Pancreas (tissue), 10 donors: ENCODE measurements at regions not wholly inside any gene's neighbourhood (a gene's known extent, or its start where the extent isn't known, plus 50 kb on each side); places are given as distances from the start of the nearest gene placed in this dataset.

Experiments used
- ATAC-seq, 4 donors: fragments of 200-7000 bp; cut with Tn5 transposase; one replicate each; pipeline versions ENCODE4 v1.8.0 to v1.9.1; 2020; ENCODE audit warnings: mild to moderate bottlenecking in 4 of 4, moderate library complexity in 4 of 4
- DNase-seq, 6 donors: peaks; one replicate each; pipeline ENCODE4 v3.0.0-alpha.2; 2020
- FAIRE-seq: peaks from 2 replicates; lab custom pipeline; 2012; peaks lifted over from hg19 to GRCh38; lab: Jason Lieb, UNC
- H3K27ac ChIP-seq, 4 donors: fragments of 200-600 bp; sonication (generic); 1 replicate in 3 of 4; 2 replicates in 1 of 4; pipeline versions ENCODE4 v1.5.0 to v1.8.0; 2020
- H3K27me3 ChIP-seq, 4 donors: fragments of 200-600 bp; one replicate each; pipeline ENCODE4 v1.8.0; 2021
- H3K36me3 ChIP-seq, 3 donors: fragments of 200-600 bp; sonication (generic) in 1 of 3; one replicate each; pipeline versions ENCODE4 v1.5.0 to v1.8.0; 2020 to 2021
- H3K4me1 ChIP-seq, 3 donors: fragments of 200-600 bp; one replicate each; pipeline ENCODE4 v1.8.0; 2021
- H3K4me3 ChIP-seq, 4 donors: fragments of 200-600 bp; sonication (generic) in 2 of 4; one replicate each; pipeline versions ENCODE4 v1.5.0 to v1.8.0; 2020 to 2021
- H3K9me3 ChIP-seq, 4 donors: fragments of 200-600 bp; one replicate each; pipeline ENCODE4 v1.8.0; 2021
- WGBS, 2 donors: extraction: QIAGEN DNeasy Blood & Tissue Kit; methylation state at CpG; one replicate each; pipeline ENCODE4 v1.1.7; 2013; 5-methylcytosine and 5-hydroxymethylcytosine counted together
- intact Hi-C, 3 donors: fragments of 100-400 bp; cut with DNase I; formaldehyde crosslinking; loops; one replicate each; pipeline versions ENCODE4 v1.11.1 to v1.14.2; 2022
- TF ChIP-seq, protein P1 (sequence below), 4 donors: fragments of 200-600 bp; sonication (generic) in 3 of 4; IDR thresholded peaks; one replicate each; pipeline versions ENCODE4 v1.5.0 to v1.8.0; 2021; ENCODE audit warnings: antibody characterized with exemption in 4 of 4
- donor health status: healthy with polysubstance abuse.
- donor health status: DM: no; HTN: no; CAD: no; lungs with moderate emphysema.
- donor health status: DM: no; HTN: no; CAD: no.
- donor health status: control.
- donor health status: control.
- donor health status: Bipolar disorder and iron deficiency.
- donor health status: DM: yes; HTN: yes; CAD: no.
- donor health status: DM: no; HTN: no; CAD: no.
- donor health status: DM: no; HTN: no; CAD: no.
- donor health status: DM: yes; HTN: yes; CAD: no.

DNA sequence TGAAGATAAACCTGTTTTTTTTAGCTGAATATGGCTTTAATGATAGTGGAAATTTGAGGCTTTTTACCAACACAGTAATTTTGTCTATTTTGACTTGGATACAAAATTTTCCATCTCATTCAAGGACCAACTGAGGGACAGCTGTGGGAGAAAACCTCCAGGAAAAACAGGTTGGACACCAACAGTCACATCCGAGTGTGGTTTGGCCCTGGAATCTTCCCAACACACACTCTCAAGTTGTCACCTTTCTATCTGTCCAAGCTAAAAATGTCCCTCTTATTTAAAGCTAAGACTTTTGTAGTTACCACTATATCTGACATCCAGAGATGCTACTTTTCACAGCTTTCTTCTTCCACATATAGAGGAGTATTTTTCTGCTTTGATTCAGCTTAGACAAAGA, 404.9 kb downstream of the PCDH7 start:
- TF ChIP-seq, protein P1, sequence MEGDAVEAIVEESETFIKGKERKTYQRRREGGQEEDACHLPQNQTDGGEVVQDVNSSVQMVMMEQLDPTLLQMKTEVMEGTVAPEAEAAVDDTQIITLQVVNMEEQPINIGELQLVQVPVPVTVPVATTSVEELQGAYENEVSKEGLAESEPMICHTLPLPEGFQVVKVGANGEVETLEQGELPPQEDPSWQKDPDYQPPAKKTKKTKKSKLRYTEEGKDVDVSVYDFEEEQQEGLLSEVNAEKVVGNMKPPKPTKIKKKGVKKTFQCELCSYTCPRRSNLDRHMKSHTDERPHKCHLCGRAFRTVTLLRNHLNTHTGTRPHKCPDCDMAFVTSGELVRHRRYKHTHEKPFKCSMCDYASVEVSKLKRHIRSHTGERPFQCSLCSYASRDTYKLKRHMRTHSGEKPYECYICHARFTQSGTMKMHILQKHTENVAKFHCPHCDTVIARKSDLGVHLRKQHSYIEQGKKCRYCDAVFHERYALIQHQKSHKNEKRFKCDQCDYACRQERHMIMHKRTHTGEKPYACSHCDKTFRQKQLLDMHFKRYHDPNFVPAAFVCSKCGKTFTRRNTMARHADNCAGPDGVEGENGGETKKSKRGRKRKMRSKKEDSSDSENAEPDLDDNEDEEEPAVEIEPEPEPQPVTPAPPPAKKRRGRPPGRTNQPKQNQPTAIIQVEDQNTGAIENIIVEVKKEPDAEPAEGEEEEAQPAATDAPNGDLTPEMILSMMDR (IDR thresholded peaks at IDR 0.05): no peak

DNA sequence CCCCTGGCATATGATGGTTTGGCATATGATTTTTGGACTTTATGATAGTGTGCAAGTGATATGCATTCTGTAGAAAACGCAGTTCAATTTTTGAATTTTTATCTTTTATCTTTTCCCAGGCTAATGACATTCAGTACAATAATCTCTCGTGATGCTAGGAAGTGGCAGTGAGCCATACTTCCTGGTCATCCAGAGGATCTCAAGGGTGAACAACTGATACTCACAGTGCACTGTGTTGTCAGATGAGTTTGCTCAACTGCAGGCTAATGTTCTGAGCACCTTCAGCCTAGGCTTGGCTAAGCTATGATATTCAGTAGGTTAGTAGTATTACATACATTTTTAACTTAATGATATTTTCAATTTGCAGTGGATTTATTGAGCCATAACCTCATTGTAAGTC, 405.3 kb downstream of the PCDH7 start:
- Histone ChIP-seq H3K9me3 (no peaks in the 10 kb centered on the region), H3K4me3 (no peak overlapping the region), H3K27ac (no peak overlapping the region), H3K4me1 (no peaks in the 10 kb centered on the region), H3K27me3 (no peaks in the 10 kb centered on the region), H3K36me3 (no peaks in the 10 kb centered on the region)
- FAIRE-seq: no peak
- TF ChIP-seq, protein P1 (IDR thresholded peaks at IDR 0.05): no peak
- no peak for ATAC-seq
- intact Hi-C loops: no loop called here
- 43 to 51% methylated on average over 2 of the region's 2 CpGs for WGBS, 2 donors
- DNase-seq: no peak

More for the DNA sequence above, 404.9 kb downstream of the PCDH7 start:
- H3K4me3 ChIP-seq: no peak overlapping the region
- H3K36me3 ChIP-seq: no peaks in the 10 kb centered on the region
- 50 to 63% methylated on average over 1 of the region's 1 CpG for WGBS, 2 donors
- FAIRE-seq: no peak
- no peaks in the 10 kb centered on the region for H3K4me1 ChIP-seq
- intact Hi-C loops: no loop called here
- H3K27me3 ChIP-seq: no peaks in the 10 kb centered on the region
- no peak overlapping the region for H3K27ac ChIP-seq
- H3K9me3 ChIP-seq: no peaks in the 10 kb centered on the region
- ATAC-seq: no peak
- DNase-seq: no peak

DNA sequence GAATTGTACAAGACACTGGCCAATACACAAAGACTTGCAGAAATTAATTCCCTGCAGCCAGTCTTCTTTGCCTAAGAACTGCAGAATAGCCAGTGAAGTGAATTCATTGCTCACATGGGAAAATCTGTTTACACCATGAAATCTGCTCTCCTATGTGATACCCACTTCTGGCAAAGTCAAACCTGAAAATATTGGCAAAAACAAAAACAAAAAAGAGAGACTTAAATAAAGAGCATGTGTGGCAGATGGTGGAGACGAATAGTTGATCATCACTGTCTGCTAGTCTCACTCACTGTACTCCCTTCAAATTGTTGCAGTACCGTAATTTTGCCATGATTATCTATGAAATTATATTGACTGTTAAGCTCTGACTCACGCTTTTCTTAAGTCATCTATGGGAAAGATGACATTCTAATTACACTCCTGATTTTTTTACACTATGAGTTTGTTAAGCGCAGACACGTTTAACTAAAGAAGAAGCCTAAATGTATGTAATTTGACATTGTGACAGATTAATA, 406.8 kb downstream of the PCDH7 start:
- intact Hi-C loops: no loop called here
- 64 to 75% methylated on average over 5 of the region's 5 CpGs for WGBS, 2 donors
- no peaks in the 10 kb centered on the region for H3K36me3 ChIP-seq
- ATAC-seq (no peak), FAIRE-seq (no peak), DNase-seq (no peak)
- no peaks in the 10 kb centered on the region for H3K27me3 ChIP-seq
- H3K4me3 ChIP-seq: no peak overlapping the region
- no peaks in the 10 kb centered on the region for H3K9me3 ChIP-seq
- H3K27ac ChIP-seq: no peak overlapping the region
- TF ChIP-seq, protein P1 (IDR thresholded peaks at IDR 0.05): no peak
- no peaks in the 10 kb centered on the region for H3K4me1 ChIP-seq

DNA sequence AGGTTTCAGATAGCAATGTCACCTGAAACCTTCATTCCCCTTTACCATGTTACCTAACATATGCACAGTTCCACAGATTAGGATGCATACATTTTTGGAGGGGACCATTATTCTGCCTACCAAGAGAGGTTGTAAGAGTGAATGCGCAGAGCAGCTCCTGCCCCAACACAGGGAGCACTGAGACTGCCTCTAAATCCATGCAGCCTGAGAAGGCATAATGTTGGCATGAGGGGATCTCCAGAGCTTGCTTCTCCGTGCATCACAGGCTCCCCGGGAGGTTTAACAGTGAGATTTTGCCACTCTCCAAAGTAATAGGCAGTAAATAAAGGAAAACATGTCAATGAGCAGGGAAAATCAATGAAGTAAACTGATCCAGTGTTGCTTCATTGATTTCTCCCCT, 410.8 kb downstream of the PCDH7 start:
- intact Hi-C loops: no loop called here
- ATAC-seq (no peak), FAIRE-seq (no peak), DNase-seq (no peak)
- TF ChIP-seq, protein P1 (IDR thresholded peaks at IDR 0.05): no peak
- H3K4me3 ChIP-seq: no peak overlapping the region
- H3K36me3 ChIP-seq: no peaks in the 10 kb centered on the region
- no peaks in the 10 kb centered on the region for H3K4me1 ChIP-seq
- 43 to 54% methylated on average over 3 of the region's 3 CpGs for WGBS, 2 donors
- H3K27me3 ChIP-seq: no peaks in the 10 kb centered on the region
- no peaks in the 10 kb centered on the region for H3K9me3 ChIP-seq
- H3K27ac ChIP-seq: no peak overlapping the region

DNA sequence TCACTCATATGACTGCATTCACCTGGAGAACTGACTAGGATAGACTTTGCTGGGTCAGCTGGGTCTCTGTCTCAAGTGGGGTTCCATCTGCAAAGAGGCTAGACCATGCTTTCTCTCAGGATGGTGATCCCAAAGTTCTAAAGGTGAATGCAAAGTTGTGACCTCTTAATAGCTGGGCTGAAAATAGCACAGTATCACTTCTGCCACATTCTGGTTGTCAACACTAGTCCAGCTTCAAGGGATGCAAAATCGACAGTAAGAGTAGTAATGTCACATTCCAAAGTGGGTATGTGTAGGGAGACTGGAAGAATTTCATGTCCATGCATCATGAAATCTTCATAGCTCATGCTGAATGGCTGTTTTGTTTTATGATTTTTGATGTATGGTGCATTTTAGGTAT, 414.6 kb downstream of the PCDH7 start:
- Histone ChIP-seq H3K4me3 (no peak overlapping the region), H3K4me1 (no peaks in the 10 kb centered on the region), H3K36me3 (no peaks in the 10 kb centered on the region), H3K27me3 (peaks cover 0 to 3% (median 0%) of the 10 kb centered on the region in 4 donors), H3K27ac (no peak overlapping the region), H3K9me3 (no peaks in the 10 kb centered on the region)
- DNase-seq (no peak), FAIRE-seq (no peak), ATAC-seq (no peak)
- WGBS, 2 donors: 42 to 47% methylated on average over 1 of the region's 1 CpG
- intact Hi-C loops: no loop called here
- TF ChIP-seq, protein P1 (IDR thresholded peaks at IDR 0.05): no peak
